Breast epithelium (tissue), 3 donors: ENCODE measurements at regions not wholly inside any gene's neighbourhood (a gene's known extent, or its start where the extent isn't known, plus 50 kb on each side); places are given as distances from the start of the nearest gene placed in this dataset.

Source experiments
- POLR2A ChIP-seq: fragments of 450-650 bp; IDR thresholded peaks from one replicate; pipeline ENCODE4 v1.6.1; 2016; ENCODE audit warnings: antibody characterized with exemption, mild to moderate bottlenecking, moderate library complexity
- POLR2AphosphoS5 ChIP-seq, 3 donors: sonication (generic); formaldehyde crosslinking; IDR thresholded peaks; one replicate each; pipeline ENCODE4 v1.6.1; 2017; ENCODE audit warnings: antibody characterized with exemption in 3 of 3
- TF ChIP-seq, protein P1 (sequence below), 3 donors: fragments of 450-650 bp; IDR thresholded peaks; one replicate each; pipeline ENCODE4 v1.5.1; 2016 to 2017; ENCODE audit warnings: antibody characterized with exemption in 3 of 3, mild to moderate bottlenecking in 3 of 3, moderate library complexity in 3 of 3

DNA sequence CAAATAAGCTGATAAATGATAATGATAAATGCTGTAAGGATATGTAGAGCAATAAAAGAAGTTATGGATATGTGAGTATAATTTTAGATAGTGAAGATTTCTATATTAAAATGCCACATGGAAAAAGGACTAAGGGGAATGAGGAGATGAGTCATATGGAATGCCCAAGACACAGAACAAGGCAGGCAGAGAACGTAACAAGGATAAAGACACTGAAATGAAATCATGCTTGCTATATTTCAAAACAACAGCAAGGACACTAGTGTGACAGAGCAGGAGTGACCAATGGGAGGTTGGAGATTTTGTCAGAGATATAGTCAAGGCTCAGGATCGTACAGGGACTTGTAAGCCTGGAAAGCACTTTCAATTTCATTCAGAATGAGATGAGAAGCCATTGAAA lies 621.5 kb upstream of the SEMA6D start:
- TF ChIP-seq, protein P1, sequence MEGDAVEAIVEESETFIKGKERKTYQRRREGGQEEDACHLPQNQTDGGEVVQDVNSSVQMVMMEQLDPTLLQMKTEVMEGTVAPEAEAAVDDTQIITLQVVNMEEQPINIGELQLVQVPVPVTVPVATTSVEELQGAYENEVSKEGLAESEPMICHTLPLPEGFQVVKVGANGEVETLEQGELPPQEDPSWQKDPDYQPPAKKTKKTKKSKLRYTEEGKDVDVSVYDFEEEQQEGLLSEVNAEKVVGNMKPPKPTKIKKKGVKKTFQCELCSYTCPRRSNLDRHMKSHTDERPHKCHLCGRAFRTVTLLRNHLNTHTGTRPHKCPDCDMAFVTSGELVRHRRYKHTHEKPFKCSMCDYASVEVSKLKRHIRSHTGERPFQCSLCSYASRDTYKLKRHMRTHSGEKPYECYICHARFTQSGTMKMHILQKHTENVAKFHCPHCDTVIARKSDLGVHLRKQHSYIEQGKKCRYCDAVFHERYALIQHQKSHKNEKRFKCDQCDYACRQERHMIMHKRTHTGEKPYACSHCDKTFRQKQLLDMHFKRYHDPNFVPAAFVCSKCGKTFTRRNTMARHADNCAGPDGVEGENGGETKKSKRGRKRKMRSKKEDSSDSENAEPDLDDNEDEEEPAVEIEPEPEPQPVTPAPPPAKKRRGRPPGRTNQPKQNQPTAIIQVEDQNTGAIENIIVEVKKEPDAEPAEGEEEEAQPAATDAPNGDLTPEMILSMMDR (IDR thresholded peaks at IDR 0.05): no peak
- TF ChIP-seq POLR2A (no peak), POLR2AphosphoS5 (IDR thresholded peaks at IDR 0.05) (no peak)
